Peyer's patch (tissue), 4 donors: ENCODE measurements at regions not wholly inside any gene's neighbourhood (a gene's known extent, or its start where the extent isn't known, plus 50 kb on each side); places are given as distances from the start of the nearest gene placed in this dataset.

Experiments used
- DNase-seq, 3 donors: peaks; one replicate each; pipeline ENCODE4 v3.0.0-alpha.2; 2017 to 2019
- H3K27ac ChIP-seq, 4 donors: fragments of 200-600 bp; sonication (generic); one replicate each; pipeline ENCODE4 v1.5.1; 2016 to 2019
- H3K27me3 ChIP-seq, 2 donors: fragments of 200-600 bp; sonication (generic); one replicate each; pipeline ENCODE4 v1.5.1; 2019
- H3K36me3 ChIP-seq, 3 donors: fragments of 200-600 bp; sonication (generic); one replicate each; pipeline ENCODE4 v1.5.1; 2016 to 2019
- H3K4me1 ChIP-seq, 4 donors: fragments of 200-600 bp; sonication (generic); one replicate each; pipeline ENCODE4 v1.5.1; 2016 to 2019
- H3K4me3 ChIP-seq, 4 donors: fragments of 200-600 bp; sonication (generic); 1 replicate in 3 of 4; 2 replicates in 1 of 4; pipeline ENCODE4 v1.5.1; 2016 to 2019; ENCODE audit warnings: mild to moderate bottlenecking in 1 of 4
- H3K9me3 ChIP-seq, 4 donors: fragments of 200-600 bp; sonication (generic); one replicate each; pipeline ENCODE4 v1.5.1; 2016 to 2019; ENCODE audit warnings: mild to moderate bottlenecking in 1 of 4
- POLR2A ChIP-seq, 2 donors: fragments of 450-650 bp; IDR thresholded peaks; one replicate each; pipeline ENCODE4 v1.5.1; 2017; ENCODE audit warnings: antibody characterized with exemption in 2 of 2, mild to moderate bottlenecking in 2 of 2, moderate library complexity in 2 of 2
- TF ChIP-seq, protein P1 (sequence below), 6 experiments: fragments of 450-650 bp in 4 of 6; fragments of 200-600 bp in 2 of 6; sonication (generic) in 1 of 6; IDR thresholded peaks; one replicate each; pipeline ENCODE4 v1.5.1; 2017 to 2019; ENCODE audit warnings: antibody characterized with exemption in 6 of 6, mild to moderate bottlenecking in 3 of 6, moderate library complexity in 1 of 6

DNA sequence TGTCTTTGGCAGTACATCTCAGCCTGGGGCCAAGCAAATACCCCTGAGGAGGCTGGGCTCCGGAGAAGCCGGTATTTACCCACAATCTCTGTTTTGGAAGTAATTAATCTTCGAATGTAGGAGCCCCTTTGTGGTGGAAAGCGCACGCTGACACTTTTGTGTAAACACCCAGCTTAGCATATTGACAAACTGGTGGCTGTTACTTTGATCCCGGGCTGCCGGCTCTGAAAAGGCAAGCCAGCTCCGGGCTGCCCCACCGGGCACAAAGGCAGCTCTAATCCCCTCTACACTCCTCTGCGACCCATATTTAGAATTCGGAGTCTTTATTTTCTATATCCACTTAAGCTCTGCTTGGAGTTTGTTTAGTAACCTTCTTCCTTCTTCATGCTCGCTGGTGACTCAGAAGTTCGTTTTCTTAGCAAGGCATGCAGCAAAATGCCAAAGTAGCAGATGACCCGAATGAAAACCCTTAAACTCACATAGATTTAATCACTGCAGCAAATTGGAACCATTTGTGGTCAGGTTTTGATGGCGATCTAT lies 144.0 kb upstream of the IRX3 start:
- Histone ChIP-seq H3K4me3 (no peak overlapping the region), H3K27me3 (no peaks in the 10 kb centered on the region), H3K9me3 (no peaks in the 10 kb centered on the region), H3K4me1 (no peaks in the 10 kb centered on the region), H3K27ac (no peak overlapping the region), H3K36me3 (no peaks in the 10 kb centered on the region)
- no peak for DNase-seq
- TF ChIP-seq, protein P1, sequence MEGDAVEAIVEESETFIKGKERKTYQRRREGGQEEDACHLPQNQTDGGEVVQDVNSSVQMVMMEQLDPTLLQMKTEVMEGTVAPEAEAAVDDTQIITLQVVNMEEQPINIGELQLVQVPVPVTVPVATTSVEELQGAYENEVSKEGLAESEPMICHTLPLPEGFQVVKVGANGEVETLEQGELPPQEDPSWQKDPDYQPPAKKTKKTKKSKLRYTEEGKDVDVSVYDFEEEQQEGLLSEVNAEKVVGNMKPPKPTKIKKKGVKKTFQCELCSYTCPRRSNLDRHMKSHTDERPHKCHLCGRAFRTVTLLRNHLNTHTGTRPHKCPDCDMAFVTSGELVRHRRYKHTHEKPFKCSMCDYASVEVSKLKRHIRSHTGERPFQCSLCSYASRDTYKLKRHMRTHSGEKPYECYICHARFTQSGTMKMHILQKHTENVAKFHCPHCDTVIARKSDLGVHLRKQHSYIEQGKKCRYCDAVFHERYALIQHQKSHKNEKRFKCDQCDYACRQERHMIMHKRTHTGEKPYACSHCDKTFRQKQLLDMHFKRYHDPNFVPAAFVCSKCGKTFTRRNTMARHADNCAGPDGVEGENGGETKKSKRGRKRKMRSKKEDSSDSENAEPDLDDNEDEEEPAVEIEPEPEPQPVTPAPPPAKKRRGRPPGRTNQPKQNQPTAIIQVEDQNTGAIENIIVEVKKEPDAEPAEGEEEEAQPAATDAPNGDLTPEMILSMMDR (IDR thresholded peaks at IDR 0.05) = no peak
- no peak for TF ChIP-seq POLR2A (IDR thresholded peaks at IDR 0.05)

DNA sequence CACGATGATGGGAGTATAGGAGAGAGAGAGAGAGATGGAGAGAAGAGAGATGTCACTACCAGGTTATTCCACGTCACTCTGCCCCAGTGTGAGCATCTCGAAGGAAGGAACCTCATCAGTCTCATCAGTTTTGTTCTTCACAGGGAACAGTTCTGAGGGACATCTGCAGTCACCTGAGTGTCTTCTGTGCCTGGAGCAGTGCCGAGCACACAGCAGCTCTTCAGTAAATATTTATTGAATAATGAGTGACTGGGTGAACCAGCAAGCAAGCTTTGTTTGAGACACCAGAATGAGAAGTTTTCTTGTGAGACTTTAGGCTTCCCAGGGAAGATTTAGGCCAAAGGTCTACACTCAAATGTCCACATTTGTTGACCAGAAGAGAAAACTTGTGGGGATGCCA lies 142.4 kb upstream of the IRX3 start:
- Histone ChIP-seq H3K27me3 (no peaks in the 10 kb centered on the region), H3K9me3 (no peaks in the 10 kb centered on the region), H3K4me3 (no peak overlapping the region), H3K4me1 (no peaks in the 10 kb centered on the region), H3K36me3 (no peaks in the 10 kb centered on the region), H3K27ac (no peak overlapping the region)
- no peak for DNase-seq
- TF ChIP-seq POLR2A (IDR thresholded peaks at IDR 0.05) = no peak
- TF ChIP-seq, protein P1 (IDR thresholded peaks at IDR 0.05) = no peak

DNA sequence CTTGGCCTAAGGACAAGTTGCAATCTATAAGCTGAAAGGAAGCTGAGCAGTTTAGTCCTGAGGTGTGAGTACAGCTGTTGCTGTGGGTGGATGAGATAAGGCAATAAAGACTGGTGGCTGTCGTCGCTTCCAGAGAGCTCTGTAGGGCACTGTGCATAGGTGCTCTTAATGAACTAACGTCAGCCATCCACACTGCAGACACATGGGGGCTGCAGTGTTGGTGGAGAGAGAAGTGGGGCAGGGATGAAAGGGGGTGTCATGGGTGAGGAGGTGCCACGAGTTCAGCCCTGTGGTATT lies 139.9 kb upstream of the IRX3 start:
- Histone ChIP-seq H3K9me3 (no peaks in the 10 kb centered on the region), H3K27ac (no peak overlapping the region), H3K4me1 (no peaks in the 10 kb centered on the region), H3K4me3 (no peak overlapping the region), H3K36me3 (no peaks in the 10 kb centered on the region), H3K27me3 (no peaks in the 10 kb centered on the region)
- no peak for TF ChIP-seq POLR2A (IDR thresholded peaks at IDR 0.05)
- TF ChIP-seq, protein P1 (IDR thresholded peaks at IDR 0.05) = no peak
- DNase-seq = no peak

DNA sequence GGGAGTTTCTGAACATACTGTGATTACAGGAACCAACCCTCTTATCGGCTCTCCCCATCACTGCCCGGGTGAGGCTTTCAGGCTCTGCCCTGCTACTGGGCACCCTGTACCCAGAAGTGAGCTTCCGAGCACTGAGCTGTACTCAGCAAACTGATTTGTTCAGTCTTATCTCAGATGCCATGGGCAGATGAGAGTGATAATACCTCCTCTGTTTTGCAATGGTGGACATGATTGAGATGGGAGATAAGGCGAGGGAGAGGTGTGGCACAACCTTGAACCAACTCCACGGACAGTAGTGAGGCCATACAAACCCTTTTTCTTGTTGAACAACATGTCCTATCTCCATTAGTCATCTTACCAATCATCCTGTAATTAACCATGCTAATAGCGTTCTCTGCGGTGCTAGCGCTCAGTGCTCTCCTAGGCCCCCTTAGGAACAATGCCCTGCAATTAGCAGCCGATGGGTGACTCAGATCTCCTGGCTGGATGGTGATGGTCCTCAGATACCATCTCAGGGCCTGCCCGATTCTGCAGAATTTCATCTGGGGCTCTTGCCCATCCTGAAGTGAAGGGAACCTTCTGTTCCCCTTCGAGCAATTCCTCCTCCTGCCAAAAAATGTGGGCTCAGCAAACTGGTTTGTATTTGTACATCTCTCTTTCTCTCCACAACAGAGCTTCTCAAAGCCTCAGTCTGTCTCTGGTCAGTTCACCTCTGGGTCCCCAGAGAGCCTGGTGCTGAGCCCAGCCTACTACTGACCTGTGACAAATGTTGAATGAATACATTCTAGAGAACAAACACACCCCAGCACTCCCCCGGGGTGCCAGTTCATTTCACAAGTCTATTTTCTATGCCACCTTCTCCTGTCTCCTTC lies 139.3 kb upstream of the IRX3 start:
- DNase-seq = no peak
- TF ChIP-seq, protein P1 (IDR thresholded peaks at IDR 0.05) = no peak
- no peak for TF ChIP-seq POLR2A (IDR thresholded peaks at IDR 0.05)
- Histone ChIP-seq H3K4me1 (no peaks in the 10 kb centered on the region), H3K36me3 (no peaks in the 10 kb centered on the region), H3K27ac (no peak overlapping the region), H3K4me3 (no peak overlapping the region), H3K27me3 (no peaks in the 10 kb centered on the region), H3K9me3 (no peaks in the 10 kb centered on the region)

DNA sequence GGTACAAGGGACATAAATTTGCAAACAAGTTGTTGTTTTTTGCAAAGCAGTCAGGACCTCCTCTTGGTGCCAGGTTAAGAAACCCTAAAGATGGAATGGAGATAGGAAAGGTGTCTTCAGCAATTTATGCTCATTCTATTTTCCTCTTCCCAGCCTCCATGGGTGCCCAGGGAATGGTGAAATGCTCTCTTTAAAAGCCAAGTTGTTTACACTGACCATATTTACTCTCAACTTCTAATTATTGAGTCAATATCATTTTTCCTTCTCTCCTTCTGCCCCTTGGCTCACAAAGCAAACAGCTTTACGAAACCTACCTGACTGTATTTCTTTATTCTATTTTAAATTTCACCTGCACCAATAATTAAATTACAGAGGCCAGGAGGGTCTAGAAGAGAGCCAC lies 138.5 kb upstream of the IRX3 start:
- Histone ChIP-seq H3K9me3 (no peaks in the 10 kb centered on the region), H3K4me1 (no peaks in the 10 kb centered on the region), H3K27ac (no peak overlapping the region), H3K4me3 (no peak overlapping the region), H3K27me3 (no peaks in the 10 kb centered on the region), H3K36me3 (no peaks in the 10 kb centered on the region)
- TF ChIP-seq POLR2A (IDR thresholded peaks at IDR 0.05) = no peak
- TF ChIP-seq, protein P1 (IDR thresholded peaks at IDR 0.05) = no peak
- no peak for DNase-seq
